ENCODE measurements at regions not wholly inside any gene's neighbourhood (a gene's known extent, or its start where the extent isn't known, plus 50 kb on each side); places are given as distances from the start of the nearest gene placed in this dataset.

- DNase-seq = no peak
Measured at GRCh38 chr6:168154263-168154917, 75.4 kb upstream of the FRMD1 start.

GRCh38 chr6:168153553-168153952 is 74.5 kb upstream of the FRMD1 start:
- DNase-seq = no peak

DNA sequence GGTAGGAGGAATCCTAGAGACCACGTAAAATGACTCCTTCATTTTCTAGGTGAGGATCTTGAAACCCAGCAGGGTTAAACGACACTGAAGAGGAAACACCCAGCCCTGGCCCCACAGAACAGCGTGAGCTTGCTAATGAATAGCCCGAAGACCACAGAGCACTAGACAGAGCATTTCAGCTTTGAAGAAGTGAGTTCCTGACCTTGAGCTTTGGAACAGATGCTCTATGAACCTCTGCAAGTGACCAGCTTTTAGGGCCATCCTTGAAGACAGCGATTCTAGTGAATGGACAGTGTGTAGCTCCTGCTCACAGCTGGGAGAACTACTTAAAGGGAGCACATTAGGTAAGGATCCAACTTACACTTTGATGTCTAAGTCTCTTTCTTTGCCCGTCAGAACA is 74.0 kb upstream of the FRMD1 start:
- no peak for DNase-seq

DNA sequence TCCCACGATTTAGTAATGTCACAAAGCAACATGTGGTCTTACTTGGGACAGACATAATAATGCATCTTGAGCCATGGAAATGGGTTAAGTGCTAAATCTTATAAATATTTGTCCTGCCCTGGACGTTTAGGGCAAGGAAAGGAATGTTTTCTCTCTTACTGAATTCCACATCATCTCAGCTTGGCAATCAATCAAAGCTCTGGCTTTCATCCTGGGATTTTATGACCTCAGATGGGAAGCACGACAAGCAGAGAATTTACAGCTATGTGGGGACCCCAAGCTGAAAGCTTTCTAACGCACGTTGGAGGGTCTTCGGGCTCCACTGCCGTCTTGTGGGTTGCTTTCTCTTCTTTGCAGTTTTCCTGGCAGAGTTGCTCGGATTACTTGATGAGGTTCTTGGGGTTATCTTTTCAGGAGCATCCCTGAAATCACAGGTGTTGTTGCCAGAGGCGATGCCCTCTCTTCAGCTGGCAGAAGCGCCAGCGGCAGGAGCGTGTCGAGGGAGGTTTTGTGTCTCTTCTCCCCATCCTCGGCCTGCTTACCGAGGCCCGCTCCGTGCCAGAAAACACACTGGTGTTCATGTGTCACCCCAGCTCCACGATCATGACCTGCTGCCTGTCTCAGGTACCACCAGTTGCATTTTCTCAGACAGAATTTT is 73.4 kb upstream of the FRMD1 start:
- DNase-seq = no peak

- DNase-seq = no peak
Measured at GRCh38 chr6:168150551-168151320, 71.7 kb upstream of the FRMD1 start.

DNA sequence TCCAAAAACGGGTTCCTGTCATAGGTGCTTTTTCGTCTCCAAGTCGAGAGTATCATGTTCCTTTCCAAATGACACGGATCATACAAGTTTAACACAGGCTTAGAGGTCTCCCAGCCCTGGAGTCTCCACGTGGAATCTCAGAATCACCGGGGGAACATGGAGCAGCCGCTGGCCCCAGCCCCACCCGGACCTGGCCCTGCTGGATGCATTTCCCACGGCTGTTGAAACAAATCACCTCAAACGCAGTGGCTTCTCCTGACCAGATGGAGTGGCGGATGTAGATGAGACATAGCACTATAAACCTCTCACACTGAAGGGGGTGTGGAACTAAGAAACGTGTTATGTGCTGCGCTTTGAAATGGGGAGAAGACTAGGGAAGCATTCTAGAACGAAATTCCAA is 70.0 kb upstream of the FRMD1 start:
- no peak for DNase-seq

GRCh38 chr6:168148231-168148849 is 69.3 kb upstream of the FRMD1 start:
- no peak for DNase-seq

DNA sequence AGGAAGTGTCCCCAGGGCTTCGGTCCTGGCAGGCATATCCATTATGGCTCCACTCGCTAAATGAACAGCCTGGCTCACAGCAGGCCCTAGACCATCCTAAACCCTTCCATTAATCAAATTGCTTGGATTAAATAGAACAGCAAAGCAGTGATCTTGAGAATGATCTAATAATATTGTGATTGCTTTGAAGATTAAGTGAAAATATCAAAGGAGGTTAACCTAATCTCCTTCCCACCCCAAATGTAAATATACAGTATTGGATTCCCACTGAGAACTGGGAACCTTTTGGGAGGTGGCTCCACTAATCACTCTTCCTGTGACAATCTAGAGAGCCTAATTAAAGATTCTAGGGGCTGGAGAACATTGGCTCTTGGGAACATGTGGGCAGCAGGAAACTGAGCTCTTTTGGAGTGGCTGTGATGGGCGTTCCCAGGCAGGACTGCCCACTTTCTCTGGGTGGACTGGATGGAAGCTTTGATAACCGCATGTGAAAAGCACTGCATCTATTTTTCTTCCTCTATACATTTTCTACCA is 68.3 kb upstream of the FRMD1 start:
- no peak for DNase-seq

DNA sequence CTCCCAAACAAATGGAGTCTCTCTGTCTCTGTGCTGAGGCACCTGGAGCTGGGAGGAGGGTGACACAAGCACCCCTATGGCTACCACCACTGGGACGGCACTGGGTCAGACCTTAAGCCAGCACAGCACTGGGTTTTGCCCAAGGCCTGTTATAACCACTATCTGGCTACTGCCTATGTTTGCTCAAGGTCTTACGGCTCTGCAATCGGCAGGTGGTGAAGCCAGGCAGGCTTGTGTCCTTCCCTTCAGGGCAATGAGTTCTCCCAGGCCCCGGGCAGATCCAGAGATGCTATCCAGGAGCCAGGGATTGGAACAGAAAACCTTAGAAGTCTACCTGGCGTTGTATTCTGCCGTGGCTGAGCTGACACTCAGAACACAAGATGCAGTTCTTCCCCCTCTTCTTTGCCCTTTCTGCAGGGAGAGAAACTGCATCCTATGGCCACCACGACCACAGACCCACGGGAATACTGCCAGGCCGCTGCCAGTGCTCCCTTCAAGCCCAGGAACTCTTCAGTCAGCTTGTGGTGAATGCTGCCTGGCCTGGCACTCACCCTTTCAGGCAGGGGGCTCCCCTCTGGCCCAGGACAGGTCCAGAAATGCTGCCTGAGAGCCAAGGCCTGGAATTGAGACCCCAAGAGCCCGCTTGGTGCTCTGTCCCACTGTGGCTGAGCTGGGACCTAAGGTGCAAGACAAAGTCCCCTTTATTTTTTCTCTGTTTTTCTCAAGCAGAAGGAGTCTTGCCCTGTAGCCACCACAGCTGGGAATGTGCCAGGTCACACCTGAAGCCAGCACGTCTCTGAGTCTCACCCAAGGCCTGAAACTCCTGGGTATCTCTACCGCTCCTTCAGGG is 67.0 kb upstream of the FRMD1 start:
- no peak for DNase-seq

DNA sequence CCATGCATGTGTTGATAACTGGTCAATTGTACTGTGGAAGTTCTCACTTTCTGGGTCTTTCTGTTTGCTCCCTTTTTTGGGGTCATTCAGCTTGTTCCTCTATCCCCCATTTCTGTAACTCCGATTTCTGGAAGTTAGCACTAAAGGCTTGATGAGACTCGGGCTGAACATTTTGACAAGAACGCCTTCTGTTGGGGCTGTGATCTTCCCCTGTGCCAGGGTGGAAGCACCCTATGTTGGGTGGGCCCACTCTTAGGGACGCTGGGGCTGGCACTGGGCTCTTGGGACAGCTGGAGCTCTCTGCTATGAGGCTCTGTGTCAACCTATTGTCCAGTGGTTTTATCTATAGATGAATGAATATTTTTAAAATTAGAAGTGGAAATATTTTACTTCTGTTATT is 60.1 kb upstream of the FRMD1 start:
- DNase-seq = no peak

DNA sequence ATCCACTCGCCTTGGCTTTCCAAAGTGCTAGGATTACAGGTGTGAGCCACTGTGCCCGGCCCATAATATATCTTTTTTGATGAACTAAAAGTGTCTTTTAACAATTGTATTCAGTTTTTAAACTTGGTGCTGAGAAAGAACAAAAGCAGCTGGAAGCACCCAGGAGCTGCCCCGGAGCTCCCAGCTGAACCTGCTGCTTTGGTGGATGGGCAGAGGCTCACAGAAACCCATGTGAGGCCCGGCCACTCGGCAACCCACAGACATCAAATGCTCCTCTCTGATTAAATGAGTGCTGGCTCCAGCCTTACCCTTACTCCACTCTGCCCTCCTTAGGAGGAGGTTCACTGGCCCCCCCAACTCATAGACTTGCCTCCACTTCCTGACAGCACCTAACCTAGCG is 59.4 kb upstream of the FRMD1 start:
- DNase-seq = no peak

DNA sequence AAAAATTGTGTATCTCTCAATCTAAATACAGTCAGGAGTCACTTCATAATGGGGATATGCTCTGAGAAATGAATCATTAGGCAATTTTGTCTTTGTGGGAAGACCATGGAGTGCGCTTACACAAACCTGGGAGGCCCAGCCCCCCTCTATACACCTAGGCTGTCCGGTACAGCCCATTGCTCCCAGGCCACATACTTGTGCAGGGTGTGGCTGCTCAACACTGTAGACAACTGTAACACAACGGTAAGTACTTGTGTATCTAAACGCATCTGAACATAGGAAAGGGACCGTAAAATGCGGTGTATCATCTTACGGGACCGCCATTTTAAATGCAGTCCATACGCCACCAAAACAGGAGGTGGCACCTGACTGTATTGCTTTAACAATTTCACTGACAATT is 58.0 kb upstream of the FRMD1 start:
- DNase-seq = no peak

- no peak for DNase-seq
Measured at GRCh38 chr6:168136622-168137021, 57.6 kb upstream of the FRMD1 start.

- DNase-seq = no peak
Measured at GRCh38 chr6:168136001-168136400, 57.0 kb upstream of the FRMD1 start.

DNA sequence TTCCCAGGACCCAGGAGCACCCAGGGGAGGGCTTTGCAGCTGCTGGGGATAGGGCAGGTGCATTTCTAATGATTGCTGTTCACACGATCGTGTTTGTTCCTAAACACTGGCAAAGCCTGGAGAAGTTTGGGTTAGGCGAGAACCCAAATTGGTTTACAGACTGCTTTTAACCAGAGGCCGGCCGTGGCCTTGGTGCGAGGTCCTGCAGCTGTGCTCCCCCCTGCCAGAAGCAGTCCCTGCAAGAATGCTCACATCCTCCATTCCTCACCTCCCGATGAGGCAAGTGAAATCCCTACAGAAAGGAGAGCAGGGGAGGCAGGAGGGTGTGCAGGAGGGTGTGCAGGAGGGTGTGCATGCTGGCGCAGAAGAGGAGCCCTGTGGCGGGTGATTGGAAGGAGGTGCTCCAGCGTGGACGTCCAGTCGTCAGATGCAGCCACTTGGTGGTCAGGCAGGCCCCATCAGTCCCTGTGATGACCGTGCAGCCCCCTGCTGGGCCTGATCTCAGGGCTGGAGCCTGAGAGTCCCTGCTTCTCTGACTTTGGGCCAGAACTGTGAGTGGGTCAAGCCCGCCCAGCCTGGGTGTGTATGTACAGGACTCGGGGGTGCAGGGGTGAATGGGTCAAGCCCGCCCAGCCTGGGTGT is 55.7 kb upstream of the FRMD1 start:
- peak; percentile 22 for DNase-seq

- no peak for DNase-seq
Measured at GRCh38 chr6:168133687-168134559, 54.9 kb upstream of the FRMD1 start.

DNA sequence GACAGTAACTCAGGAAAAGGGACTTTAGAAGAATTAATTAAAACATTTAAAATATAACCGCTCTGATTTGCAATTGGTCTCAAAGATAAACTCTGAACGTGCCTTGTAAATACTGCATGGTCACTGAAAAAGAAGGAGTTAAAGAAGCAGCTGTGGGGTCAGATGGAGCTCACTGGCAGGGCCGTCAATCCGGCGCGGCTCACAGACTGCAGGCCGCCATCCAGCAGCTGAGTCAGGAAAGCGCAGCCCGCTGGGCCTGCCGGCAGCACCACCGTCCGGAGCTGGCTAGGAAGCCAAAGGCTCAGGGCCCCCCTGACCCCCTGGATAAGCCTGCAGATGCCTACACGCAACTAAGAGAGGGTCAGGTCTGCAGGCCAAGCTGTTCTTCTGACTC is 54.2 kb upstream of the FRMD1 start:
- DNase-seq = no peak

GRCh38 chr6:168132531-168133167 is 53.6 kb upstream of the FRMD1 start:
- DNase-seq = no peak

DNA sequence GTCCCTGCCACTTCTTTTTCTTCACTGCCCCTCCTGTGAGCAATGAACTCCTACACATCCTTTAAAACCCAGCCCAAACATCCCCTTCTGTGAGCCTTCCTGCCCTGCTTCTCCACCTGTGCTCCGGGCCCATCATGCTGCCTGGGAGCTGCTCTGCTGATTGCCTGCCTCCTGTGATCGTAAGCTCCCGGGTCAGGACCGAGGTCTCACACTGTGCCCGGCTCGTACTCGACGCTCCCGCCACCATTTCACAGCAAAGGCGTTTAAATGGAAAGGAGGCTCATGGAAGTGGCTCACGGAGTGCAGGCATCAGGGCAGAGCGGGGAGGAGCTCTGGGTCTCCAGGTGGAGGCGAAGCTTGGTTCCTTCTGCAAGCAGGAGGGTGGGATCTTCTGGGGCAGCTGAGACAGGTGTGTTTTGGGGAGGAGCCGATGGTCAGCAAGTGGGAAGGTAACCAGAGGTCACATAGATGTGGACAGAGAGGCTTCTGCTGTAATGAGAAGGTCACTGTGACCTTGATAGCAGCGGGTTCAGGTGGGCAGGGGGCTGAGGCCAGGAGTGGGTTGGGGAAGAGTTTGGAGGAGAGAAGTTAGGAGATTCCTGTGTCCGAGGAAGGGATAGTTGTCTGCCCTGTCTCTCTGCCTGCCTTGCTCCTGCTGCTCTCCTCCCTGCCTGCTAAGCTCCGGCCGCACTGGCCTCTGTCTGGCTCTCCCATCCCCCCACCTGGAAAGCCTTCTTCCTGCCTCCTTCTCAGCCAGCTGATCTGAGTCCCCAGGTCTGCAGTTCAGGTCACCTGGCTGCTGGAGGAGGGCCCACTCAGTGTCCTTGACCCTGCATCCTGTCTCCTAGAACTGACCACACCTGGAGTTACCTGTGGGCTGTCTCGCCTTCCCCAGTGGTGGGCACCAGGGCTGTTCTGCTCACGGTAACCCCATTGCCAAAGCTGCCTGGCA is 52.7 kb upstream of the FRMD1 start:
- no peak for DNase-seq

Measured in NCI-H1436 (cell line).